NK-92 treated with Interleukin-12 subunit alpha and Interleukin-12 subunit beta, amount 100 ng/mL, for 24 hours (cell line): ENCODE measurements at regions not wholly inside any gene's neighbourhood (a gene's known extent, or its start where the extent isn't known, plus 50 kb on each side); places are given as distances from the start of the nearest gene placed in this dataset.
A peak's percentile ranks its signal among the peaks of the same experiment; 100 is the strongest.
"Not testable (repeated sequence)": the region's sequence is repeated elsewhere in the genome, so short reads cannot be mapped to it uniquely, and the experiment has no call there.

Source experiments
- DNase-seq: peaks from one replicate; lab custom pipeline; 2025; lab: John Stamatoyannopoulos, UW

DNA sequence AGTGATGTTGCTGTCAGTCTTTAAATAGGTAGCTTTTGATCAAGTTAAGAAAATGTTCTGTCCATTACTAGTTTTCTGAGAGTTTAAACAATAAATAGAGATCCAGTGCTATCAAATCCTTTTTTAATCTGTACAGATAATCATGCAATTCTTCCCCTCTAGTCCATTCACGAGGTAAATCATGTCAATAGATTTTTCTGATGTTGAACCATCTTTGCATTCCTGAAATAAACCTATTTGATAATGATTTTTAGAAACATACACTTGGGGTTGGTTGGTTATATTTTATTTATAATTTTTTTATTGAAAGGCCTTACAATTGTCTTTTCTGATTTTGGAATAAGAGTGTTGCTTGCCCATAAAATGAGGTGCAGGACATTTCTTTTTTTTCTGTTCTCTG is 95.0 kb downstream of the FAM53A start:
- no peak for DNase-seq

DNA sequence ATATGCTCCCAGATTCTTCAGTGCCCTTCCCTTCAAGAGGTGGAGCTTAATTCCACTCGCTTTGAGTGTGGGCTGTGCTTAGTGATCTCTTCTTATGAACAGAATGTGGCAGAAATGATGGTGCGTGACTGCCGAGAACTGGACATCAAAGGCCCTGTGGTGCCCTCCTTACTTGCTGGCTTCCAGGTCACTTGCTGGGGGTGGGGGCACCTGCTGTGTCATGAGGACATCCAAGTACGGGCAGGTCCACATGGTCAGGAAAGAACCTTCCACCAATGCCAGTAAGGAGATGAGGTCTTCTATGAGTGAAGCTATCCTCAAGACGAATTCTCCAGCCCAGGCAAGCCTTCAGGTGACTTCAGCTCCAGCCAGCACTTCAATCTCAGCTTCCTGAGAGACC is 95.8 kb downstream of the FAM53A start:
- no peak for DNase-seq

DNA sequence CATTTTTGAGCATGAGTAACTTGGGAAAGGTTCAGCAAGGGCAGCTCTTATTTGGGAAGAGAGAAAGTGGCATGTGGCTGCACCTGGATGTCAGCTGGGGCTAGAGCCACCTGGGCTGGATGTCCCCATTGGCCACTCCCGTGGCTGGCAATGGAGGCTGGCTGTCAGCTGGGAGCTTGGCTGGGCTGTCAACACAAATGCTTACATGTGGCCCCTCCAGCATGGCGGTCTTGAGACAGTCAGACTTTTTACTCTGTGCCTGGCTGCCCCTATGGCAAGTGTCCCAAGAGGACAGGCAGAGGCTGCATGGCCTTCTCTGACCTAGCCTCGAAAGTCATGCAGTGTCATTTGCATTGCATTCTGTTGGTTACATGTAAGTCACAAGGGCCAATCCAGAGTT is 99.6 kb downstream of the FAM53A start:
- no peak for DNase-seq

DNA sequence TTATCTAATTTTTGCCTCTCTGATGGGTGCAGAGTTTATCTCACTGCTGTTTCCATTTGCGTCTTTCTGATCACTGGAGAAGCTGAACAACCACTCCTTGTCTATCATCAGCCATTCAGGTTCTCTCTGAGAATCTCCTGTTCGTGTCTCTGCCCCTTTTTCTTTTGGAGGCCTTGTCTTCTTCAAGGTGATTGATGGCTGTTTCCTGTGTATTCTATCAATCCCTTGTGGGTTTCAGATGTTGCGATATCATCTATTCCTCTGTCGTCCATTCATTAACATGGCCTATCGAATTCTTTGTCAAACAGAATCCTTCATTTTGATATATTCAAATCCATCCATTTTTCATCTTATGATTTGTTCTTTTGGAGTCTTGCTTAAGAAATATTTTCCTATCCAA is 100.3 kb downstream of the FAM53A start:
- no peak for DNase-seq

DNA sequence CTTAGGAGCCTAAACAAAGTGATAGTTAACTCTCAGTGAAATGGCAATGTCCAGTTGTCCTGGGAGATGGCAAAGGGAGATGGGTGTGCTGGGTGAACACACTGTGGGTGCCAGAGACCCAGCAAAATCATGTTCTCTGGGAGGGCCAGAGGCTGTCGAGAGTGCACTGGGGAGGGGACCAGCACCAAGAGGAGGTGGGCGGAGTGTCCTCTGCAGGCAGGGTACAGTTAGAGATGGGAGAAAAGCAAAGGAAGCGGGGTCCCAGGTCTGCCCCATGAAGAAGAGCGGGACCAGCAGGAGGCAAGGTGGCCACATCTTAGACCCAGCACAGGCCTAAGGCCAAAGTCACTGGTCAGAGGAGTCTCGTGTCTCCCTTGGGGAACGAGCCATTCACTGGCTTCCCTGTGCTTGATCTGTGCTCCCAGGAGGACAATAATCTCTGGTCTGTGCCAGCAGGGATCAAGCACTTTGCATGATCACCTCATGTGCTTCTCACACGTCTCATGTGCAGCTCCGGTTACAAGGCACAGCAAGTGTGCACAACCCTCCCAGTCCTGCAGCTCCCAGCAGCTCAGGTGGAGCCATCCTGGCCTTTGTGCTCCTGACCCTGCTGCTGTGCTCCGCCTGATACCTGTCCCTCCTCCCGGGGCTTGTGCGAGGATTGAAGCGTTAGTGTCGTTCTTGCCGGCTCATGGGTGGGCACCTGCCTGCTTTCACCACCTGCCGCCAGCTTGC is 100.9 kb downstream of the FAM53A start:
- DNase-seq: no peak

DNA sequence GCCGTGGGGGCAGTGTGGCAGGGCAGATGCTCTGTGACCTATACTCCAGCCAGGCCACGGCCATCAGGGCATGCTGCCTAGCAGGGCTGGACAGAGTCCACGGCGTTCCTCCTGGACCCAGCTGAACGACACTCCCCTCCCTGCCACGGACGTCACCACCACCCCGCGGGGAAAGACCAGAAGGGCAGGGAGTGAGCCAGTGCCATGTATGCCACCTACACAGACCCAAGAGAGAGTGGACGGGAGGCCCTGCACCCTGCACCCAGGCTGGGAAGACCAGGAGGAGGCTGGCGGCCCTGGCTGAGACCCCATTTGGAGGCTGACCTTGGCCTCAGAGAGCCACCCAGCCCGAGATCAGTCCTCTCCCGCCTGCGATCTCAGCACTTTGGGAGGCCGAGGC is 101.9 kb downstream of the FAM53A start:
- DNase-seq: no peak

DNA sequence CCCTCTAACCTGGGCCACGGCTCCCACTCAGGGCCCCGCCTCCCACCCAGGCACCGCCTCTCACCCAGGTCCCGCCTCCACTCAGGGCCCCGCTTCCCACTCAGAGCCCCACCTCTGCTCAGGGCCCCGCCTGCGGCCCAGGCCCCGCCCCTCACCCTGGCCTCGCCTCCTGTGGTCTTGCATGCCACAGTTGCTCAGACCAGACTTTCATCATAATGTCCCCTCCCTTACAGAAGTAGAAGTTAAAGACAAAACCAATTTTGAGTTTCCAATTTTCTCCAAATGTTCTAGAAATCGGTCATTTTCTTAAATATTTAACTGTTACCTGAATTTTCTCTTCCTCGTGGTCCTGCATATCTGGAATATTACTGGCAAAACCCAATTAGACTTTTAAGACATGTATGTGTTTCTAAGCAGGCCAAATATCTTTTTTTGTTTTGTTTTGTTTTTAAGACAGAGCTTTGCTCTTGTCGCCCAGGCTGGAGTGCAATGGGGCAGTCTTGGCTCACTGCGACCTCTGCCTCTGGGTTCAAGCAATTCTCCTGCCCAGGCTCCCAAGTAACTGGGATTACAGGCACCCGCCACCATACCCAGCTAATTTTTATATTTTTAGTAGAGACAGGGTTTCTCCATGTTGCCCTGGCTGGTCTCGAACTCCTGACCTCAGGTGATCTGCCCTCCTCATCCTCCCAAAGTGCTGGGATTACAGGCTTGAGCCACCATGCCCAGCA is 102.8 kb downstream of the FAM53A start:
- DNase-seq: peak; percentile 68

DNA sequence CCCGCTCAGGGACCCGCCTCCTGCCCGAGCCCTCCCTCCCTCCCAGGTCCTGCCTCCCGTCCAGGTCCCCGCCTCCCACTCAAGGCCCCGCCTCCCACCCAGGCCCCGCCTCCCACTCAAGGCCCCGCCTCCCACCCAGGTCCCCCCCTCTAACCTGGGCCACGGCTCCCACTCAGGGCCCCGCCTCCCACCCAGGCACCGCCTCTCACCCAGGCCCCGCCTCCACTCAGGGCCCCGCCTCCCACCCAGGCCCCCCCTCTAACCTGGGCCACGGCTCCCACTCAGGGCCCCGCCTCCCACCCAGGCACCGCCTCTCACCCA is 103.5 kb downstream of the FAM53A start:
- not testable (repeated sequence) for DNase-seq

DNA sequence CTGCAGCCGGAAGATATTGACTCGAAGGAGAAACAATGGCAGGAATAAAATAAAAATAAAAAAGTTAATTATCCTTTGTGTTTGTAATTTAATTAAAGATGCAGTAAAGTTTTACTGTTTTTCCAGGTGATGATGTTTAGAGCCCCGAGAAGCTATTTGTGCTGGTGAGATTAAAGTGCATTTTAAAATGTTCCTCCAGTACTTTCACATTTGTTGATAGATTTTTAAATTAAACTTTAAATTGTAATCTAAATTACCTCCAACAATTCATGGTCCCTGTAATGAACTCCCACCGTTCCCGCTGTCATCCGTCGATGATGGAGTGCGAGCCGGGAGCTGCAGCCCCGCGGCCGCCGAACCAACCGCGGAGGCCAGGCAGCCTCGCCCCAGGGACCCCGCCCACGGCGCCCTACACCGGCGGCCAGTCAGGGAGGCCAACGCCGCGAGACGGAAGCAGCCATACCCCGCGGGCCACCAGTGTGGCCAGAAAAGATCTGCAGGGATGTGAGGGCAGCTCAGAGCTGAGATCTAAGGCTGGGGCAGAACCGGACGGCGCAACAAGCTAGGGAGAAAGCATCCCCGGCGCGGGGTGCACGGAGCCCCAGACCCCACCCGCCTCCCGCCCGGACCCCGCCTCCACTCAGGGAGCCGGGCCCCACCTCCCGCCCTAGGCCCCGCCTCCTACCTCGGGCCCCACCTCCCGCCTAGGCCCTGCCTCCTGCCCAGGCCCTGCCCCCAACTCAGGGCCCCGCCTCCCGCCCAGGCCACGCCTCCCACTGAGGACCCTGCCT is 104.0 kb downstream of the FAM53A start:
- peak; percentile 76 for DNase-seq

DNA sequence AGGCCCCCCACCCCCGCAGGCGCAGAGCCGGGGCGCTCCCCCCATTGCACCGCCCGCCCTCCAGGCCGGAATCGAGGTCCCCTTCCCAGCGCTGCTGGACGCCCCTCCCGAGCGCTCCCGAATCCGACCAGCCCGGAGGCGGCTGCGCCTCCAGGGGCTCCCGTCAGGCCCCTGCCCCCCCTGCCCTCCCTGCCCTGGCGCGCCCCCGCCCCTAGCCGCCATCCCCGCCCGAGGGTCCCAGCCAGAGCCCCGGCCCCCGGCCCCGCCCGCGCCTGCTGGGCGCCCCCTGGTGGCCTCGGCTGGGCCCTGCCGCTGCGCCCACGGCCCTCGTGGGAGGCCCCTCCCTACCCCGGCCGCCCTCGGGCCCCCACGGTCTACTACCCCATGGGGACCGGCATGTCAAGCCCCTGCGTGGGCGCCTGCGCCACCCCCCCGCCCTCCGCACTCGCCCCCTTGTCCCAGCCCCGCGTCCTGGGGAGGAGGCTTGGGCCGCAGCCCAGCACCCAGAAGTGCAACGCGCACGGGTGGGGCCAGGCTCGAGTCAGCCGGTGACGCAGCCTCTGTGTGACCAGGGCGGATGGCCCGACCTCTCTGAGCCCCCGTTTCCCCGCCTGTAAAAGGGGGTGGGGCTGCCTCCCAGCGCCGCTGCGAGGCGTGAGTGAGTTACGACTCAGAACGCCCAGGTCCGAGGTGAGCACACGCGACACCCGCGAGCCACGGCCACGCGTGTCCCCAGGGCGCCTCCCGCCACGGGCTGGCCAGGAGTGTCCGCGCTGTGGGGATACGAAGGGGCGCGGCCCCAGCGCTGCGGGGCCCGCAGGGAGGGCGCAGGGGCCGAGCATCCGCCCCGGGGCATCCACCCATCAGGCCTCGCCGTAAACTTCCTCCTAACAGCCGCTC is 104.9 kb downstream of the FAM53A start:
- DNase-seq: peak; percentile 58

DNA sequence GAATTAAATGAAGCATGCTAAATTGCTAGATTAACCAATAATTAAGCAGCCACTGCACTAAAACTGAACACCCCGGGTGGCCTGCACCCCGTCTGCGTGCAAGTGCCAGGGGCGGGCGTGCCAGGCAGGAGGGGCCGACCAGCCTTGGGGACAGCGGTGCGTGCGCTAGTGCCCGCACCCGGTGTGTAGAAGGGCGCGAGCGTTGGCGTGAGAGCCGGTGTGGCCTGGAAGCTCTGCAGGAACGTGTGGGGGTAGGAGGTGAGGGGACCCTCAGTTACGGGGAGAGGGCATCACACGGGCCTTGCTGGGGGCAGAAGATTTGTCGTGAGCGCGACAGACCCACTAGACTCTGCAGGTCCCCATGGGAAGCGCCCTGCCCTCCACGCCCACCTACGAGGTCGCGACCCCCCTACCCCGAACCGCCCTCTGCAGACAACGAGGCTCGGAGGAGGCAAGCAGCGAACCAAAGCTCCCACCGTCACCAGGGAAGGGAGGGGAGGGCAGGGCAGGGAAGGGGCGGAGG is 105.8 kb downstream of the FAM53A start:
- DNase-seq: no peak

DNA sequence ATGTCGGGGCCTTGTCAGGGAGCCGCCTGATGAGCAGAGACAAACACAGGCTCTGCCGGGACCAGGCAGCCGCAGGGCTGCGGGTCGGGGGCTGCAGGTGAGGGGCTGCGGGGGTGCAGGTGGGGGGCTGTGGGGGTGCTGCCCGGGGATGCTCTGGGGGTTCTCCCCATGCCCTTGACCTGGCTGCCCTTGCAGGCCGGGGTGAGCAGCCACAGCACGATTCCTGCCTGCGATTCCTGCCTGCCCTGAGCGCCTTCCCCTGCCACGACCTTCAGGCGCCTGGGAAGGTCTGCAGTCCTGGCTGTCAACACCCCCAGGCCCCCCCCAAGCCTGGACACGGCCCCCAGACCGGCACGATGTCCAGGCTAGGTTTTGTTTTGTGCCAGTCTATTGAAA is 106.3 kb downstream of the FAM53A start:
- DNase-seq: no peak

DNA sequence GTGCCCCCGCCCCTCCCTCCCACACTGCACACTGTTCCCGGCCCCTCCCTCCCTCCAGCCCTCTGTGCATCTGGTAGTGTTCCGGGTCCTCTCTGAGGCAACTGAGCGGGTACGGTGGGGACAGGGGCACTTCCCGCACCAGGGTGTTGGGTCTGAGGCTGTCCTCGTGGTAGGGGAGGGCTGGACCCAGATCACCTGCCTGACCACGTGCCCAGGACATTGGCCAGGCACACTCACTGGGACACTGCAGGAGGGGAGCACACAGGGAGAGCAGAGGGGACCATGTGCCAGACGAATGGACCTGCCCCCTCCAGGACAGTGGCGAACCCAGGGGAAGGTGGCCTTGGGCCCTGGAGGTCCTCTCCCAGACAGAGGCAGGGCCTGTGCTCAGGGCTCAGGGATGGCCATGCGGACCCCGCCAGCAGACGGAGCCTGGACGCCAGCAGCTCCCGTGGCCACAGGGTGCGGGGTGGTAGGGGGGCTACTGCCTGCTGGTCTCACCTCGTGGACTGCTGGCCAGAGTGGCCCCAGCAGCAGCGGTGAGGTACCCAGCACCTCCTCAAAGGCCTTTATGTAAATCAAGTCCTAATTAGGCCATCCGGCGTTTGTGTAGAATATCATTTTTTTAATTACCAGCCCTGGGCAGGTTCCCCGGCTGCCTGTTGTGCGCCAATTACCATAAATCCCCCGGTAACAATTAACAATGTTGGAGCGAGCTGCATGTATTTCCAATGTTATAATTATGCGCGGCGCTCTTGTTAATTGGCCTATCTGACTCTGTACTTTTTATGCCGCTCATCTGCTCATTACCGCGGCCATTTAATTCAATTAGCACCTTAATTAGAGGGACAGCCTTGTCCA is 106.9 kb downstream of the FAM53A start:
- no peak for DNase-seq

DNA sequence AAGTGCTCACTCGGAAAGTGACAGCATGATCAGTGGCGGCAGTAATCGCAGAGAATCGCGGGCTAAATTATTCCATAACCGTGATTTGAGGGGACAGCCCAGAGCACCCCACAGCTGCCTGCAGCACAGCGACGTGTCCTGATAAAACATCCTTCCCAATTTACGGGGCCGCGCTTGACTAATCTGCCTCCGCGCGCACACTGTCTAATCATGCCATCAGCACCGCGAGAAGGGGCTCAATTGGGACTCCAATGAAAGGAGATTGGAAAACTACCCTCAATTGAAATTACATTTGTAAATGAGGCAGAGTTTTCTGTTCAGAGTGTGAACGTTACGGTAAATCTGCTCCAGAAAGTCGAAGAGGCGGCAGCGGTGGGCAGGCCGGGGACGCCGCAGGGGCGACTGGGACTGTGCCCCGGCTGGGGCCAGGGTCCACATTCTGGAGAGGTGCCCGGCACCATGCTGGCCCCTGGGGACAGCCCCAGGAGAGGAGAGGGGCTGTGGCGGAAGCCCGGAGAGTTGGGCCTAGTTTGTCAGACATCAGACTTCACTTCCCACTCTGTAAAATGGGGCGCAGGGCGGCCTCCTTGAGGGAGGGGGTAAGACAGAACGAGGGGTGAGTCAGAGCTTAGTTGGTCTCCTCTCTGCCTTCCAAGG is 107.7 kb downstream of the FAM53A start:
- no peak for DNase-seq

DNA sequence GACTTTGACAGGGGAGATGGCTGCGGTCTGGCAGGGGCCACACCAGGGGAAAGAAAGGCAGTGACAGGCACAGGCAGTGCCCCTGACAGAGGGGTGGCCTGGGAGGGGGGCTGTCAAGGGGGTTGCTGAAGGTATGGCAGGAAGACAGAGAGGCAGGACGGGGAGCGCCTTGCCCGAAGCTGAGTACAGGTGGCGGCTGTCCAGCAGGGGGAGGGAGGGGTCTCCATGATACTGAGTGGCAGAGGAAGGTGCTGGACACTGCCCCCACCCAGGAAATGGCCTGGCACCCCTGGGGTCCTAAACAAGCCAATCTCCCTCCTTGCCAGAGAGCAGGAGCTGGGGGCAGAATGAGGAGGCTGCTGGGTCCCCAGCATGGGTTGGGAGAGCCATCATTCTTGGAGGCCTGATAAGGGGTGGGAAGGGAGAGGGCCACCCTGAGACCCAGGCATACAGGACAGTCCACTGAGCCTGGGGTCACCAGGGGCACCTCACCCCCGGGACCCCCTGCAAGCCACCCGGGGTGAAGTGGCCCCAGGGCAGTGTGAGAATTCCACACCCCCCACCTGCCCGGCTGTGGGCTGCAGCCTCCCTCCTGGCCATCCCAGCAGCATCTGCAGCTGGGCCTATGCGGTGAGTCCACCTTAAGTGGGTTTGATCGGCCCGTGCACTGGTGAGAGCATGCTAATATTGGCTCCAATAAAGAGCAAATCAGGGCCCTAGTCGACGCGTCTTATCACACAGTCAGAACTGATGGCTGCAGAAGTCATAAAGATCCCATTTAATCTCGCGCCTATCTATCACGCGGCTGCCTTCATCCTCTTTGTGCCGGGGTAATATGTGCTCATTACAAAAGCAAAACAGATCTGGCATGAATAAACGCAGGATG is 108.5 kb downstream of the FAM53A start:
- DNase-seq: no peak

DNA sequence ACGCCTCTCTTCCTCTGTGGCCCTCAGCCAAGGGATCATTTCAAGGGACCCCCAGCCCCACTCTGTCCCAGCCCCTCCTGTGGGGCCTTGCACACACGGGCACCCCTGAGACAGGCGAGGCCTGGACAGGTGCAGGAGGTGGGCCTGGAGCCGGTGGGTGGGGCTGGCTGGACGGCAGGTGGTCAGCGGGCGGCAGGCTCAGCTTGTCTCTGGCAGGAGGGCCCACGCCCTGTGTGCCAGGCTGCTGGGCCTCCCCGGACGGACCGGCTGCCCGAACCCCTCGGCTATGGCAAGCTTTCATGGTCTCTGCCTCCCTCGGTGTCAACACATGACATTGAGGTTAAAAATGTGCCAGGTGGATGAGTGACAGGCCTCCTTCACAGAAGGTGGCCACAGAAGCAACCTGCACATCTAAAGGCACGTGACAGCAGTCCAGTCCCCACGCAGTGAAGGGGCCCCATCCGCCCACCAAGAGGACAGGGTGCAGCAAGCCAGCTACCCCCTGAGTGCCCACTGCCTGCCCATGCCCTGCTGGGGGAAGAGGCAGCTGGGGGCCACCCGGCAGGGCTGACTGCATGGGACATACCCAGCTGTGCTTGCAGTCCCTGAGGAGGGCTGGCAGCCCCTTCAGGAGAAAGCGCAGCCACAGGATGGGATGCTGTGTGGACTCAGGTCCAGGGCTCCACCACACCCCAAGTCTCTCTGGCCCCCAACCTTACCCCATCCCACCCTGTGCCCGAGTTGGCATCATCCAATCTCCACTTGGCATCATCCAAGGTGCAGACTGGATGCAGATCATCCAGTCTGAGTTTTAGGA is 109.3 kb downstream of the FAM53A start:
- no peak for DNase-seq

DNA sequence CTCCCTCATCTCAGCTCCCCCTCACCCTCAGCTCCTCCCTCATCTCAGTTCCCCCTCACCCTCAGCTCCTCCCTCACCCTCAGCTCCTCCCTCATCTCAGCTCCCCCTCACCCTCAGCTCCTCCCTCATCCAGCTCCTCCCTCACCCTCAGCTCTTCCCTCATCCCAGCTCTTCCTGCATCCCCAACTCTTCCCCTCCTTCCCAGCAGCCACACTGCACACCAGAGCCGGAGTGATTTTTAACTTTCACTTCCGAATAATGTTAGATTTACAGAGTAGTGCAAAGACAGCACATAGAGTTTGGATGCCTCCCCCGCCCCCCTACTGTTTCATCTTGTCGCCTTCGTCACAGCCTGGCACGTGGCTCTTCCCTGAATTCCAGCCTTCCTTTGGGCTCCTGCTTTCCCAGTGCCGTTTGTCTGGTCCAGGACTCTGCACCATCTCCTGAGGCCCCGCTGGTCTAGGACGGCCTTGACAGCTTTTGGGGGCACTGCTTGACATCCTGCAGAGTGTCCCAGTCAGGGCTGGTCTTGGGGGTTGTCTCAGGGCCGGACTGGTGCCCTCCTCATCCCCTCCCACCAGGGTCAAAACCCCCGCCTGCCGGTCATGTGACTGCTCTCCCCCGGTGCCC is 110.2 kb downstream of the FAM53A start:
- DNase-seq: no peak
